ENCODE measurements at regions not wholly inside any gene's neighbourhood (a gene's known extent, or its start where the extent isn't known, plus 50 kb on each side); places are given as distances from the start of the nearest gene placed in this dataset.

DNA sequence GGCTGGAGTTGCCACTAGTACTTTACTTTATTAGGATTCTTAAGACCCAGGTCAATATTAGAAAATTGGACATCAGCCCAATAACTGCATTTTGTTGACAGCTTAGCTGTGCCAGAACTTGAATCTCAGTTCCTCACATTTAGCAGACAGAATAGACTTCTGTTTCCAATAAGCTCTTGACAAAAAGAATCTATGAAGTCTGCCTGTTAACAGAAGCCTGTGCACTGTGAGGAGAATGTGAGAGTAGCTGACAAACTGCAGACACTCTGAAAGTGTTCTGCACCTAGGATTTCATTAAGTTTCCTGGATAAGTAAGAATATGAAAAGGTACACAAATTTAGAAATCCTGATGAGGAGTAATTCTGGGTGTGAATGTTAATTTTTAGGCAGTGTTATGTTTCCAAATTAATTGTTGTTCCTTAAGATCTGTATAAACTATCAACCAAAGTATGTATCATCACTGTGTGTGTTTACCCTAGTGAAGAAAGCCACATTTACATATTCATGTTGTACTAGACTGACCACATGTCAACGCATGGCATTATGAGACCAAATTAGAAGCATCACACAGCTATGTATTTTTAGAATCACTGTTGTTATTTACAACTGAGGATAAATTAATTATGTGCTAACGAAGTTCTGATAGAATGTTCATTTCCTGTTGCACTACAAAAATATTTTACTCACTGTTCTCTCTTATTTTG lies 756.4 kb upstream of the IGFBP7 start:
- no peak for DNase-seq (ENCODE audit: insufficient read length, low spot score)
- TF ChIP-seq, protein P1, sequence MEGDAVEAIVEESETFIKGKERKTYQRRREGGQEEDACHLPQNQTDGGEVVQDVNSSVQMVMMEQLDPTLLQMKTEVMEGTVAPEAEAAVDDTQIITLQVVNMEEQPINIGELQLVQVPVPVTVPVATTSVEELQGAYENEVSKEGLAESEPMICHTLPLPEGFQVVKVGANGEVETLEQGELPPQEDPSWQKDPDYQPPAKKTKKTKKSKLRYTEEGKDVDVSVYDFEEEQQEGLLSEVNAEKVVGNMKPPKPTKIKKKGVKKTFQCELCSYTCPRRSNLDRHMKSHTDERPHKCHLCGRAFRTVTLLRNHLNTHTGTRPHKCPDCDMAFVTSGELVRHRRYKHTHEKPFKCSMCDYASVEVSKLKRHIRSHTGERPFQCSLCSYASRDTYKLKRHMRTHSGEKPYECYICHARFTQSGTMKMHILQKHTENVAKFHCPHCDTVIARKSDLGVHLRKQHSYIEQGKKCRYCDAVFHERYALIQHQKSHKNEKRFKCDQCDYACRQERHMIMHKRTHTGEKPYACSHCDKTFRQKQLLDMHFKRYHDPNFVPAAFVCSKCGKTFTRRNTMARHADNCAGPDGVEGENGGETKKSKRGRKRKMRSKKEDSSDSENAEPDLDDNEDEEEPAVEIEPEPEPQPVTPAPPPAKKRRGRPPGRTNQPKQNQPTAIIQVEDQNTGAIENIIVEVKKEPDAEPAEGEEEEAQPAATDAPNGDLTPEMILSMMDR (IDR thresholded peaks at IDR 0.05; ENCODE audit: insufficient read depth, missing control alignments), result no peak
- FAIRE-seq, result no peak

DNA sequence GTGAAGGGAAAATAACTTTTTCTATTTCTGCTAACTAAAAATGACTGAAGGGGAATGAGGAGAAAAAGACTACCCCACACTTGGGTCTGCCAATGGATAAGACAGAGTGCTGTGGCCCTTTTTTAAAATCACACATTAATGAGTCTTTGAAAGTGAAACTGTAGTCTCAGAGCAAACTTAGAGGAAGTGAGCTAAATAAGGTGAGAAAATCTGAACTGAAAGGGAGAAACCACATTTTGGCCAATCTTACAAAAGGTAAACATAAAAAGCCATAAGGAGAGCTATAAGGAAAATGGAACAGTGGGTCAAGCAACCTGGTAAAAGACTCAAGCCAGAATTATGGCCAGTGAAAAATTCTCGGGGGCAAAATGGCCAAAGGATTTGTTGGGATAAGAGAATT lies 755.1 kb upstream of the IGFBP7 start:
- no peak for FAIRE-seq
- TF ChIP-seq, protein P1 (IDR thresholded peaks at IDR 0.05; ENCODE audit: insufficient read depth, missing control alignments), result no peak
- no peak for DNase-seq (ENCODE audit: insufficient read length, low spot score)

DNA sequence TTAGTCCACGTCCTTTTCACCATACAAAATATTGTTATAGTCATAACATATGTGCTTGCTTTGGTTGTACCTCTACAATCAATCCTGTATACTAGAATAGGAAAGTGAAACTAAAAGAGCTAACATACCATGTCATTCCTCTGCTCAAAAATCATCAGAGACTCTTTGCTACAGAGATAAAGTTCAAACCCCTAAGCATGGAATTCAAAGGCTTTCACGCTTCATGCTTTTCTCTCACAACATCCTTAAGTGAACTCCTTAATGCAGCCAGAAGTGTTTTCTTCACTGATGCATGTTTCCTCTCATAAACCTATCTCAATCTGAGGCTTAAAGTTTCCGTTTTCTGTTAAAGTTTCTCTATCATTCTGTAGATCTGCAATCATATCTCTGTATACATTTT lies 744.6 kb upstream of the IGFBP7 start:
- no peak for DNase-seq (ENCODE audit: insufficient read length, low spot score)
- FAIRE-seq, result no peak
- TF ChIP-seq, protein P1 (IDR thresholded peaks at IDR 0.05; ENCODE audit: insufficient read depth, missing control alignments), result no peak

DNA sequence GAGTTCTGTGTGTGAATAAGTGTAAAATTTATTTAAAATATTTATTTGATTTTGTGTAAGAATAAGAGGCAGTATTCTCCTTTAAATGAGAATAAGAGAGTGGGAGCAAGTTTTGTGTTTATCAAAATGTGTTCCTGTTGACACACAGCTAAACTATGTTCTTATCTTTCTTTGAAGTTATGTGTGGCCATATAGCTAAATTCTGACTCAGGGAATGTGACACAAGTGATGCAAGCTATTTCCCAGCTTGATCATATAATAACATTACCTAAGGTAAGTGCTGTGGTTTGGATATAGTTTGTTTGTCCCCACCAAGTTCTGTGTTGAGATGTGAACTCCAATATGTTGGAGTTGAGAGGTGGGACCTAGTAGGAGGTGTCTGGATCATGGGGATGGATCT lies 740.0 kb upstream of the IGFBP7 start:
- no peak for FAIRE-seq
- TF ChIP-seq, protein P1 (IDR thresholded peaks at IDR 0.05; ENCODE audit: insufficient read depth, missing control alignments), result no peak
- no peak for DNase-seq (ENCODE audit: insufficient read length, low spot score)

DNA sequence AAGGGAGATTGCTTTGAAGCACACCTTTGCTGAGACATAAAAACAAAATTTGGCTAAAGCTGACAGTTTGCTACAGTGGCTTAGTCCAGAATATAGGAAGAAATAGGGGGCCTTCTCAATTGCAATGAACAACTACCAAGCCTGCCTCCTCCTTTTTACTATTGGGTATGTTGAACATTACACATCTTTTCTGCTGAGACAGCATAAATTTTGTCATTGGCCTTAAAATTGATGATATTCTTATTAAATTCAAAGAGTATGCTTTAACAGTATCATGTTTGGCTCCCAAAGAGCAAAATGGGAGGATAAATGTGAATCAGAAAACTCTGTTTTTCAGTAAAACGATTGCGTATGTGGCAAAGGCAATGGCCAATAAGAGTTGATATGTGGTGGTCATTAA lies 721.9 kb upstream of the IGFBP7 start:
- DNase-seq (ENCODE audit: insufficient read length, low spot score), result no peak
- no peak for FAIRE-seq
- TF ChIP-seq, protein P1 (IDR thresholded peaks at IDR 0.05; ENCODE audit: insufficient read depth, missing control alignments), result no peak

DNA sequence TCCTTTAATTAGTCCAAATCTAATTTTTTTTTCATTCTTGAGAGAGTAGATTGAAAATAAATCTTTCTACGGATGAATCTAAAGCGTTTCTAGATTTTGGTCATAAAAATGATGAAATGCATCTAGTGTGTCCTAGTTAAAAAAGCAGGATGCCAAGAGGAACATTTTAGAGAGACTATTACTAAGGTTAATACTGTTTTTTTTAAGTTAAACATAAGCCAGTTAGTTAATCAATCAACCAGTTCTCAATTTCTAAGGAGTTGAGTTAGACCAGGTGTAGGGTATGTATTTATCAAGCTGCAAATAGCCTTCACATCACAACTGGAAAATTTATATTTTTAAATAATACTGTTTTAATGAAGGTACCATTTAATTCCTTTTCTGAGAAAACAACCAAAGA lies 679.5 kb upstream of the IGFBP7 start:
- TF ChIP-seq, protein P1 (IDR thresholded peaks at IDR 0.05; ENCODE audit: insufficient read depth, missing control alignments), result no peak
- no peak for FAIRE-seq

DNA sequence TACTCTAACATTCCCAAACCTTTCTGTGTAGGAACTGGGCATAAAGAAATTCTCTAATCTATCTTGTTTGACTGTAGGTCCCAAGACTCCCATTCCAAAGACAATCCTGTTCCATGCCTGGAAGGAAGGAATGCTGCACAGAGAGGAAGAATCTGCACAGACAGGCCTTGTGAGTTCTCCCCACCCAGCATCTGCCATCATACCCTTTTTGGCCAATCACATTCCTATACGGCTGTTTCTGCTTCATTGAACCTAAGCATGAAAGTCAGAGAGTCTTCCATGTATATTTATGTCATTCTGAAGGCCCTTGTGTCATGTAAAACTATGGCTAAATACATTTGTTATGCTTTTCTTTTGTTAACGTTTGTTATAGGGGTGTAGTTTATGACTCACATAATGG lies 667.7 kb upstream of the IGFBP7 start:
- TF ChIP-seq, protein P1 (IDR thresholded peaks at IDR 0.05; ENCODE audit: insufficient read depth, missing control alignments), result no peak
- no peak for DNase-seq (ENCODE audit: insufficient read length, low spot score)
- no peak for FAIRE-seq

More for the DNA sequence above, 679.5 kb upstream of the IGFBP7 start:
- DNase-seq (ENCODE audit: insufficient read length, low spot score), result no peak

Measured in D721Med (cell line).